IPS-15b (cell line): ENCODE measurements at regions not wholly inside any gene's neighbourhood (a gene's known extent, or its start where the extent isn't known, plus 50 kb on each side); places are given as distances from the start of the nearest gene placed in this dataset.

Source experiments
- H3K27me3 ChIP-seq: one replicate; pipeline ENCODE4 v1.6.1; 2013; ENCODE audit warnings: low read length; ENCODE audit not compliant: control insufficient read depth, insufficient read depth
- H3K36me3 ChIP-seq: one replicate; pipeline ENCODE4 v1.6.1; 2013; ENCODE audit warnings: low read length; ENCODE audit not compliant: control insufficient read depth, insufficient read depth
- H3K4me1 ChIP-seq: one replicate; pipeline ENCODE4 v1.6.1; 2013; ENCODE audit warnings: mild to moderate bottlenecking, low read length; ENCODE audit not compliant: control insufficient read depth, insufficient read depth
- H3K4me3 ChIP-seq: one replicate; pipeline ENCODE4 v1.5.1; 2013; ENCODE audit warnings: low read depth, low read length
- H3K9ac ChIP-seq: one replicate; pipeline ENCODE4 v1.6.1; 2013; ENCODE audit warnings: low read depth, mild to moderate bottlenecking, low read length
- H3K9me3 ChIP-seq: one replicate; pipeline ENCODE4 v1.6.1; 2013; ENCODE audit warnings: mild to moderate bottlenecking, low read length; ENCODE audit not compliant: control insufficient read depth, insufficient read depth

GRCh38 chr6:156167625-156168071 is 609.5 kb upstream of the ARID1B start:
- no peaks in the 10 kb centered on the region for H3K9me3 ChIP-seq
- no peak overlapping the region for H3K9ac ChIP-seq
- H3K4me1 ChIP-seq = no peaks in the 10 kb centered on the region
- no peak overlapping the region for H3K4me3 ChIP-seq
- H3K36me3 ChIP-seq = no peaks in the 10 kb centered on the region
- H3K27me3 ChIP-seq = no peaks in the 10 kb centered on the region

DNA sequence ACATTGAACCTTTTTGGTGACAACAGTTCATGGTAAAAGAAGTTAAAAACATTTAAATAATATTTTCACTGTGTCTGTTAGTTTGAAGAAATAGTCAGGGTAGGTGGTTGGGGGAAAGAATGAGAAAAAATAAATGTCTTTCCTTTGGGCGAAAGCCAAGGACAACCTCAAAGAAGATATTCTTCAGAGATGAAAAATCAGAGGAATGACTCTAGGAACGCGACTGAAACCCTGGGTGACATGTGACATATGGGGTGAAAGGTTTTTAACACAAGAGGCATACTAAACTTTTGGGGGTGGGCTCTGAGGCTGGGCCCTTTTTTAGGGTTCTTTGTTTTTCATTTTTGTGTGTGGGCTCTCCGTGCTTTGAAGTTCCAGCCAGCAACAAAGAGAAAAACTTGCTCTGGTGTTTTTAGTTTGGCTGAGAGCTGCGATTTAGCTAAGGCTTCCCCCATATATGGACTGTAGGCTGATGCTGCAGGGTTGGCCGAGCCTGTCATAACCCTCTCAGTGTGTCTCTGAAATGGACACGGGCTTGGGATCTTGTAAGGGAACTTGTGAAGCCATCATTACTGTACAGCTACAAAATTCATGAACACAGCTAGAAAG is 610.1 kb upstream of the ARID1B start:
- no peak overlapping the region for H3K9ac ChIP-seq
- H3K27me3 ChIP-seq = no peaks in the 10 kb centered on the region
- H3K4me3 ChIP-seq = no peak overlapping the region
- H3K36me3 ChIP-seq = no peaks in the 10 kb centered on the region
- no peaks in the 10 kb centered on the region for H3K9me3 ChIP-seq
- H3K4me1 ChIP-seq = no peaks in the 10 kb centered on the region

DNA sequence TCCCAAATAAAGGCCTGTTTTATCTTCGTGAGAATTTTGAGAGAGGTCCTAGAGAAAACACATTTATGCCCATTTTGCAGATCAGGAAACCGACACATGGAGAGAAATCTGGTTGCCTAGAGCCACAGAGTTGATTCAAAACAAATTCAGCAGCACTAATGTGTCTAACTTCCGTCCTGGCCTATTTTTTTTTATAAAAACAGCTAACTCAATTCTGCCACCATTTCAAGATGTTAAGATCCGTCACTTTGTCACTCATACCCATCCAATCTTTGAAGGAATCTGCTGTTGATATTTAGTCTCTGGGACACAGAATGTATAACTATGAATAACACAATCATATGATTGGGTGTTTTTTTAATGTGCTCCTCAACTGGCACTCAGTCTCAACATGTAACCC is 611.1 kb upstream of the ARID1B start:
- Histone ChIP-seq H3K36me3 (no peaks in the 10 kb centered on the region), H3K4me1 (no peaks in the 10 kb centered on the region), H3K9ac (no peak overlapping the region), H3K27me3 (no peaks in the 10 kb centered on the region), H3K4me3 (no peak overlapping the region), H3K9me3 (no peaks in the 10 kb centered on the region)

DNA sequence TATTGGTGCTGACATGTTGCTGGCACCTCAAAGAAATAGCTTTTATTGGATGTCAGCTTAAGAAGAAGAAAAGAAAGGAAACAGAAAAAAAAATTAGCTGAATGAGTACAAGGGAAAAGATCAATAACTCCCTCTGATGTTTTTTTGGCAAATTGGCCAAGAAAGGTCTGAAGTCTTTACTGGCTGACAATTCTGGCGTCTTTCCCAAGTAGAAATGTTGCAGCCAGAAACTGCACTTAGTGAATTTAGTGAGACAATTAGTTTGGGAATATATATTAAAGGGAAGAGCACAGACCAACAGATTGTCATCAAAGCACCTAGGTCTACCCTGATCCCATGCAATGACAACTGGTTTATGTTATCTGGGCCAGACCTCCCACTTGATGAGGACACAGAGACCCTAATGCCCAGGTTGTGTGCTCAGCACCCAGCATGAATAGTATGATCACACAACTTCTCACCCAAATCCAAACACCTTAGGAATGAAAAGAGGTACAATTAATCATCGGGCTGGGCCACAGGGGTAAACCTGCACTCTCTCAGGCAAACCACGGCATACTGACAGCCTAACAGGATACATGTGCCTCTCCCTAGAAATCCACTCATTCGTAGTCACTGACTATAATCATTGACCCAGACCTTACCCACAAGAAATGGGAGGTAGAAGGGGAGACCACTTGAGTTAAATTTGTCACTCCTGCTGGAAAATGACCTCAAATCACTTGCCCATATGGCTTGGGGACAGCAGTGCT is 612.3 kb upstream of the ARID1B start:
- H3K9ac ChIP-seq = no peak overlapping the region

DNA sequence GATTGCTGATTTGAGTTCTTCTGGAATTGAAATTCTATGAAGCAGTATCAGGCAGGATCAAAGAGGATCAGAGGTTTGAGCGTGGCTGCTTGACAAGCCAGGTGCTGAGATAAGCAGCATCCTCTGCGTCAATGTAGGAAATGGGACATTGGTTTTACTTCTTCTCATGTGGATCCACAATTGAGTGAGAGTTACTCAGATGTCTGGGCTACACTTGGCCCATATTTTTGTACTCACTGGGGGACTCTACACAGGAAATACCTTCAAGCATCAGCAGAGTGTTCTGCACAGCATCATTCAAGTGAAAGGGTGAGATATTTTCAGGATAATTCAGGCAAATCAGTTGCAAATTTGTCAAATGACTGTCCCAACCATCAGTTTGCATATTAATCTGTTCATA is 613.9 kb upstream of the ARID1B start:
- no peaks in the 10 kb centered on the region for H3K36me3 ChIP-seq
- H3K4me1 ChIP-seq = no peaks in the 10 kb centered on the region
- no peak overlapping the region for H3K9ac ChIP-seq
- no peaks in the 10 kb centered on the region for H3K27me3 ChIP-seq
- no peaks in the 10 kb centered on the region for H3K9me3 ChIP-seq
- H3K4me3 ChIP-seq = no peak overlapping the region

More for the DNA sequence above, 612.3 kb upstream of the ARID1B start:
- Histone ChIP-seq H3K9me3 (no peaks in the 10 kb centered on the region), H3K27me3 (no peaks in the 10 kb centered on the region), H3K4me1 (no peaks in the 10 kb centered on the region), H3K4me3 (no peak overlapping the region), H3K36me3 (no peaks in the 10 kb centered on the region)

DNA sequence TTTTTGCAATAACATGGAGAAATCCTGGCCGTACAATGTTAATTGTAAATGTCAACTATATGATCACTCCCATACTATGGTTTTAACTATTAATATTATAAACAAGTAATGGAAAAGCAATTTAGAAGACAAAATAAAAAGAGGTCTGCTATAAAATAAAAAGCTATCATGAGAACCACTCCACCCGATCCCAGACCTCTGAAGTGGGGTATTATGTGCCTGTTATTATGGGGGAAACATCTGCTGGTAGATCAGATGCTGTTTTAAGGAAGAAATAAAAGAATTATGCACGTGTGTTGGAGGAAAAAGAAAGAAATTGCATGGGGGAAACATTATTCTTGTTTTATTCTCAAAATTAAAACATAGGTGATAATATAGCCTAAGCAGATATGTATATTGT is 615.7 kb upstream of the ARID1B start:
- no peaks in the 10 kb centered on the region for H3K36me3 ChIP-seq
- no peaks in the 10 kb centered on the region for H3K9me3 ChIP-seq
- H3K9ac ChIP-seq = no peak overlapping the region
- H3K4me1 ChIP-seq = no peaks in the 10 kb centered on the region
- no peaks in the 10 kb centered on the region for H3K27me3 ChIP-seq
- H3K4me3 ChIP-seq = no peak overlapping the region

DNA sequence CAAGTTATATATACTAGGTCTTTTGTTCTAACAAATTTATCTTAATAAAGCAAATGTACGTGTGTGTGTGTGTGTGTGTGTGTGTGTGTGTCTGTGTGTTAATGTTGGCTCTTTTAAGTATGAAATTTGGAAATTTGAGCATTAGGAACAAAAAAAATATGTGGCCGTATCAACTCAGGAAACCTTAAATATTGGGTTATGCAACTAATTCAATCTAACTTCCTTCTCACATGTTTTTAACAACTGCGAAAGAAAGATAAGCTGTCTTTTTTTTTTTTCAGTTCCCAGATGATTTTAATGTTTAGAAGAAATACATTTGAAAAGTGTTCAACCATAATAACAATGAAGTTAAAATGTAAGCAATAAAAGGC is 616.4 kb upstream of the ARID1B start:
- no peaks in the 10 kb centered on the region for H3K4me1 ChIP-seq
- H3K27me3 ChIP-seq = no peaks in the 10 kb centered on the region
- no peak overlapping the region for H3K9ac ChIP-seq
- no peak overlapping the region for H3K4me3 ChIP-seq
- no peaks in the 10 kb centered on the region for H3K36me3 ChIP-seq
- H3K9me3 ChIP-seq = no peaks in the 10 kb centered on the region

DNA sequence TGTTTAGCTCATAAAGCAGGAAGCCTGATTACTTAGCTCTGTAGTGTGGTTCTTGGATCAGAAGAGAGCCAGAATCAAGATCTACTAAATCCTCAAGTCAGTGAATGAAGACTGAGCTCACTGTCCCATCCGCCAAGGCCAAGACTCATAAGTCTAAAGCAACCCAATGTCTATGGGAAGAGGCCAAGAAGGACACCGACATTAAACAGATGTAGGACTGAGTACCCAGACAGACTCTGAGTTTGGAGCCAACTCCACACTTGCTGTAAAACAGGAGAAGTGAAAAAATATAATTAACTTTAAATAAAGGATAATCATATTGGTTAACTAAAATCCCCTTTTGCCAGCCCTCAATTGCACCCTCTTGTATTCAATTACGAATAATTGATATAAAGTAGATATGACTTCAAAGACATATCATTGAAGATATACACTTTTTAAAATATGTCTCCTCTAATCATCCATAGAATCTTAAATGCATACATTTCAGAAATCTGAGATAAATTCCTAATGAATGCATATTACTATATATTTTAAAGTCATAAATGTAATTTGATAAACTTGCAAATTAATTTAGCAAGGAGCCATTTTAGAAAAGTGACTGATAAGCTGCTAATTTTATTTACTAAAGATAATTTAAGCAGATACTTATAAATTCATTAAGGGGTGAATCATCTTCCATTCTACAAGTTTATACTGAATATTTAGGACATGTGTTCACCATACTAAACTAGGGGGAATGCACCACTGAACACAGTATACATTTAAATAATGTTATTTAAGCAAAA is 617.0 kb upstream of the ARID1B start:
- Histone ChIP-seq H3K36me3 (no peaks in the 10 kb centered on the region), H3K4me1 (no peaks in the 10 kb centered on the region), H3K9me3 (no peaks in the 10 kb centered on the region), H3K27me3 (no peaks in the 10 kb centered on the region), H3K4me3 (no peak overlapping the region), H3K9ac (no peak overlapping the region)

GRCh38 chr6:156154896-156155295 is 622.3 kb upstream of the ARID1B start:
- H3K36me3 ChIP-seq = no peaks in the 10 kb centered on the region
- H3K4me1 ChIP-seq = no peaks in the 10 kb centered on the region
- H3K9ac ChIP-seq = no peak overlapping the region
- H3K27me3 ChIP-seq = no peaks in the 10 kb centered on the region
- H3K9me3 ChIP-seq = no peaks in the 10 kb centered on the region
- H3K4me3 ChIP-seq = no peak overlapping the region

GRCh38 chr6:156150391-156150790 is 626.8 kb upstream of the ARID1B start:
- Histone ChIP-seq H3K9ac (no peak overlapping the region), H3K4me1 (no peaks in the 10 kb centered on the region), H3K27me3 (no peaks in the 10 kb centered on the region), H3K36me3 (no peaks in the 10 kb centered on the region), H3K4me3 (no peak overlapping the region), H3K9me3 (no peaks in the 10 kb centered on the region)

GRCh38 chr6:156146891-156147290 is 630.3 kb upstream of the ARID1B start:
- Histone ChIP-seq H3K36me3 (no peaks in the 10 kb centered on the region), H3K9me3 (no peaks in the 10 kb centered on the region), H3K9ac (no peak overlapping the region), H3K4me3 (no peak overlapping the region), H3K4me1 (no peaks in the 10 kb centered on the region), H3K27me3 (no peaks in the 10 kb centered on the region)
